Suprapubic skin (tissue), 4 donors: ENCODE measurements at regions not wholly inside any gene's neighbourhood (a gene's known extent, or its start where the extent isn't known, plus 50 kb on each side); places are given as distances from the start of the nearest gene placed in this dataset.

Experiments
- DNase-seq, 2 donors: peaks; one replicate each; pipeline ENCODE4 v3.0.0-alpha.2; 2019; ENCODE audit warnings: low spot score in 2 of 2
- H3K27ac ChIP-seq: fragments of 200-600 bp; sonication (generic); one replicate; pipeline ENCODE4 v1.5.1; 2019
- H3K27me3 ChIP-seq: fragments of 200-600 bp; sonication (generic); one replicate; pipeline ENCODE4 v1.5.1; 2019
- H3K36me3 ChIP-seq: fragments of 200-600 bp; sonication (generic); one replicate; pipeline ENCODE4 v1.5.1; 2019
- H3K4me1 ChIP-seq: fragments of 200-600 bp; sonication (generic); one replicate; pipeline ENCODE4 v1.5.1; 2019
- H3K4me3 ChIP-seq: fragments of 200-600 bp; sonication (generic); one replicate; pipeline ENCODE4 v1.5.1; 2019; ENCODE audit warnings: mild to moderate bottlenecking
- H3K9me3 ChIP-seq: fragments of 200-600 bp; sonication (generic); one replicate; pipeline ENCODE4 v1.5.1; 2019
- EP300 ChIP-seq: sonication (generic); formaldehyde crosslinking; IDR thresholded peaks from one replicate; pipeline ENCODE4 v1.6.1; 2017; ENCODE audit warnings: antibody characterized with exemption
- POLR2A ChIP-seq, 2 donors: fragments of 450-650 bp; IDR thresholded peaks; one replicate each; pipeline ENCODE4 v1.6.1; 2017; ENCODE audit warnings: antibody characterized with exemption in 2 of 2, mild to moderate bottlenecking in 2 of 2, moderate library complexity in 2 of 2
- POLR2AphosphoS5 ChIP-seq, 3 donors: sonication (generic); formaldehyde crosslinking; IDR thresholded peaks; one replicate each; pipeline ENCODE4 v1.6.1; 2017; ENCODE audit warnings: antibody characterized with exemption in 3 of 3
- WGBS: methylation state at CpG from one replicate; pipeline ENCODE4 v1.1.5; 2018; 5-methylcytosine and 5-hydroxymethylcytosine counted together
- TF ChIP-seq, protein P1 (sequence below), 2 donors: fragments of 200-600 bp in 1 of 2; fragments of 450-650 bp in 1 of 2; sonication (generic) in 1 of 2; IDR thresholded peaks; one replicate each; pipeline ENCODE4 v1.5.1; 2016 to 2019; ENCODE audit warnings: antibody characterized with exemption in 2 of 2, mild to moderate bottlenecking in 1 of 2, moderate library complexity in 1 of 2

DNA sequence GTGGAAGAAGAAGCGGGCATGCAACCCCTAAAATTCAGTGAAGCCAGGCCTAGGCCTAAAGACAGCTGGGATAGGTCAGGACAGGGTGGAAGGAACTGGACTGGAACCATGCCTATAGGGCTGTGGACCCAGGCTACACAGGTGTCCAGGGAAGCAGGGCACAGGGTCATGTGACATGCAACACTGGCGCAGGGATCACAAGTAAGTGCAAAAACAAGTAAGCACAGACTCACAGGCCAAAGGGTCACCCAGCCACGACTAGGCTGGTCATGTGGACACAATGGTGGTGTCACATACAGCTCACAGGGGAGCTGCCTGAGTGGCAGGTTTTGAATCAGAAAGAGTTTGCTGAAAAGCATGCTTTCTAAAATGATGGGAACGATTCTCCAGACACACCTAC, 195.7 kb downstream of the SPTSSA start:
- Histone ChIP-seq H3K4me3 (no peak overlapping the region), H3K27ac (no peak overlapping the region), H3K9me3 (no peaks in the 10 kb centered on the region), H3K27me3 (no peaks in the 10 kb centered on the region), H3K36me3 (no peaks in the 10 kb centered on the region), H3K4me1 (no peaks in the 10 kb centered on the region)
- DNase-seq = no peak
- whole genome bisulfite sequencing = 75% methylated on average over 4 of the region's 4 CpGs
- no peak for TF ChIP-seq EP300
- no peak for TF ChIP-seq POLR2AphosphoS5 (IDR thresholded peaks at IDR 0.05)
- TF ChIP-seq POLR2A (IDR thresholded peaks at IDR 0.05) = no peak
- TF ChIP-seq, protein P1, sequence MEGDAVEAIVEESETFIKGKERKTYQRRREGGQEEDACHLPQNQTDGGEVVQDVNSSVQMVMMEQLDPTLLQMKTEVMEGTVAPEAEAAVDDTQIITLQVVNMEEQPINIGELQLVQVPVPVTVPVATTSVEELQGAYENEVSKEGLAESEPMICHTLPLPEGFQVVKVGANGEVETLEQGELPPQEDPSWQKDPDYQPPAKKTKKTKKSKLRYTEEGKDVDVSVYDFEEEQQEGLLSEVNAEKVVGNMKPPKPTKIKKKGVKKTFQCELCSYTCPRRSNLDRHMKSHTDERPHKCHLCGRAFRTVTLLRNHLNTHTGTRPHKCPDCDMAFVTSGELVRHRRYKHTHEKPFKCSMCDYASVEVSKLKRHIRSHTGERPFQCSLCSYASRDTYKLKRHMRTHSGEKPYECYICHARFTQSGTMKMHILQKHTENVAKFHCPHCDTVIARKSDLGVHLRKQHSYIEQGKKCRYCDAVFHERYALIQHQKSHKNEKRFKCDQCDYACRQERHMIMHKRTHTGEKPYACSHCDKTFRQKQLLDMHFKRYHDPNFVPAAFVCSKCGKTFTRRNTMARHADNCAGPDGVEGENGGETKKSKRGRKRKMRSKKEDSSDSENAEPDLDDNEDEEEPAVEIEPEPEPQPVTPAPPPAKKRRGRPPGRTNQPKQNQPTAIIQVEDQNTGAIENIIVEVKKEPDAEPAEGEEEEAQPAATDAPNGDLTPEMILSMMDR (IDR thresholded peaks at IDR 0.05) = no peak

DNA sequence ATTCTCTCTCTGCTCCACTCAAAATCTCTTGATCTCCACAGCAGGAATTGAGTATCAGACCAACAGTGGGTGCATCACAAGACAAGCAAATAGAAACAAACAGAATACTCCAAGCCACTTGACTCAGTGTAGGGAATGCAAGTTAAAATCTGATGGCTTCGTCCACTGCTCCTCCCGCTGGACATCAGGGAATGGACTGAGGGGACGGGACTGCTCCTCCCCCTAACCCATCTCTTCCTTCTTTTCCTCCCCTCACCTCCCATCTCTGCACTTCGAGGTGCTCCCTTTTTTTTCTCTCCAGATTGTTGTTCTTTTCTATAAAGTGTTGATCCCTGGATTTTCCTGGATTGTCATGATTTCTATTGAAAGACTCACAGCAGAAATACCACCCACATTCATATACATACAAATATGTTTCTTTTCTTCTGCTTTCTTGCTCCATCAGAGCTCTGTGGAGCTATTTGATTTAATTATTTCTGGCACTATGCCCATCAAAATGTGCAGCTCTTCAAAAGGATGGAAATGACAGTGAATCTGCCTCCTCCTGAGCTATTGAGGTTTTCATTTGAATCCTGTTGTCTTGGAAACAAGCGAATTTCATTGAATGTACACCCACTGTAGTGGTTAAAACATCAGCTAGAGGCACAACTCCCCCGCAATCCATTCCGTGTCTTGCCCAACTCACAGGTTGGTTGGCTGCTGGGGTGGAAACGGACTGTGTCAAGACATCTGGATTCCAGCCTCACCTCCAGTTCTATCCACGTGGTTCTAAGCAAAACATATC, 199.7 kb downstream of the SPTSSA start:
- Histone ChIP-seq H3K27ac (no peak overlapping the region), H3K36me3 (no peaks in the 10 kb centered on the region), H3K9me3 (no peaks in the 10 kb centered on the region), H3K4me1 (peaks cover 8% of the 10 kb centered on the region), H3K27me3 (no peaks in the 10 kb centered on the region), H3K4me3 (no peak overlapping the region)
- DNase-seq = no peak
- WGBS = 65% methylated on average over 9 of the region's 9 CpGs
- TF ChIP-seq EP300 (no peak), POLR2A (IDR thresholded peaks at IDR 0.05) (no peak), POLR2AphosphoS5 (IDR thresholded peaks at IDR 0.05) (no peak)
- TF ChIP-seq, protein P1 (IDR thresholded peaks at IDR 0.05) = no peak

DNA sequence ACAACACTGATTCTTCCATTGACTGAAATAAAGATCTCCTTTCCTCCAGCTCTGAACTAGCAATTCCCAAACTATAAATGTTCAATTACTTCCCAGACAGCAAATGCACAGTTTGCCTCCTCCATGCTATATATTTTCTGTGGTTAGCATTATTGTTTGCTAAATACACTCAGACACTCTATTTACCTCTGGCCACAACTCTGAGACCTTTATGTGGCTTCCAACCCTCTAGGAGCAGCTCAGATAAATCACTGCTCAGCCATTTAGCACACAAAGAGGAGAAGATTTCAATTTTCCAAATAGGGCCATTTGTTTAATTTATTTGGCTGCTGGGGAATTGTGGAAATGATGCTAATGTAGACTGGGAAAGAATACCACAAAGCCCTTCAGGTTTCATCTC, 202.0 kb downstream of the SPTSSA start:
- TF ChIP-seq EP300 (no peak), POLR2A (IDR thresholded peaks at IDR 0.05) (no peak), POLR2AphosphoS5 (IDR thresholded peaks at IDR 0.05) (no peak)
- TF ChIP-seq, protein P1 (IDR thresholded peaks at IDR 0.05) = no peak
- Histone ChIP-seq H3K27ac (no peak overlapping the region), H3K4me3 (no peak overlapping the region), H3K36me3 (no peaks in the 10 kb centered on the region), H3K27me3 (no peaks in the 10 kb centered on the region), H3K9me3 (no peaks in the 10 kb centered on the region), H3K4me1 (peaks cover 8% of the 10 kb centered on the region)
- no peak for DNase-seq

DNA sequence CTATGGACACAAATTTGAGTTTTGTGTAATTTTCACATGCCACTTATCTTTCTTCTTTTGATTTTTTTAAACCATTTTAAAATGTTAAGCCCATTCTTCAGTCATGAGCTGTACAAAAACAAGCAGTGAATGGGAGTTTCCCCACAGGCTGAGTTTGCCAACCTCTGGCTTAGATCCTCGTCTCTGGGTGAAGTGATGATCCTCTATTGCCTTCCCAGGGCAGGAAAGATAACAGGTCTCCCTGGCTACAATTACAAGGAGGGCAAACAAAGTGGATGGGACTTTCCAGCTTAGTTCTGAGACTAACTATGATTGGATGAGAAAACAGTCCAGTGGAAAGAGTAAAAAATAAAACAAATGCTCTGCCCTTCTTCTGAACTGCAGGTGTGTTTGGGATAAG, 203.7 kb downstream of the SPTSSA start:
- Histone ChIP-seq H3K9me3 (no peaks in the 10 kb centered on the region), H3K4me3 (no peak overlapping the region), H3K36me3 (no peaks in the 10 kb centered on the region), H3K4me1 (peaks cover 8% of the 10 kb centered on the region), H3K27ac (no peak overlapping the region), H3K27me3 (no peaks in the 10 kb centered on the region)
- TF ChIP-seq POLR2A (IDR thresholded peaks at IDR 0.05) (no peak), EP300 (no peak), POLR2AphosphoS5 (IDR thresholded peaks at IDR 0.05) (no peak)
- TF ChIP-seq, protein P1 (IDR thresholded peaks at IDR 0.05) = no peak
- no peak for DNase-seq
- 7% methylated on average over 1 of the region's 1 CpG for WGBS

DNA sequence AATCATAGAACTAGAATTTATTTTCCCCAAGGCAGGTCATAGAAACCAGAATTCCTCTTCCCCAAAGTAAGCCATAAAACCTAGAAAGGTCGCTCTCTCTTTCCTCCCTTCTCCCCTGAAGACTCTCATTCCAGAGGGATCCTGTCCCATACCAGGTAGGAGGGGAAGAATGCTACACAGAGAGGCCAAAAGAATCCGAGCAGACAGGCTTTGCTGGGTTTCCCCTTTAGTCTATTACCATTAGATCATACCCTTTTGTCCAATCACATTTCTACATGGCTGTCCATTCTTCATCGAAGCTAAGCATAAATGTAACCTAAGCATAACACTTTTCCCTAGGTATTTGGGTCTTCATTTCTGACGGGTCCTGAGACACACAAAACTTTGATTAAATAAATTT, 204.5 kb downstream of the SPTSSA start:
- no peak overlapping the region for H3K27ac ChIP-seq
- H3K4me3 ChIP-seq = no peak overlapping the region
- H3K9me3 ChIP-seq = no peaks in the 10 kb centered on the region
- no peaks in the 10 kb centered on the region for H3K27me3 ChIP-seq
- TF ChIP-seq, protein P1 (IDR thresholded peaks at IDR 0.05) = no peak
- TF ChIP-seq POLR2AphosphoS5 (IDR thresholded peaks at IDR 0.05) (no peak), POLR2A (IDR thresholded peaks at IDR 0.05) (no peak), EP300 (no peak)
- no peak for DNase-seq
- no peaks in the 10 kb centered on the region for H3K36me3 ChIP-seq
- peaks cover 8% of the 10 kb centered on the region for H3K4me1 ChIP-seq
- whole genome bisulfite sequencing = 59% methylated on average over 4 of the region's 4 CpGs
